HG03469 (cell line): ENCODE measurements at regions not wholly inside any gene's neighbourhood (a gene's known extent, or its start where the extent isn't known, plus 50 kb on each side); places are given as distances from the start of the nearest gene placed in this dataset.
"Not testable (repeated sequence)": the region's sequence is repeated elsewhere in the genome, so short reads cannot be mapped to it uniquely, and the experiment has no call there.

Experiments used
- ATAC-seq: cut with Tn5 transposase; IDR thresholded peaks from one replicate; pipeline ENCODE4 v1.9.1; 2021; ENCODE audit warnings: mild to moderate bottlenecking, moderate library complexity, moderate number of reproducible peaks; ENCODE audit not compliant: unreplicated experiment

DNA sequence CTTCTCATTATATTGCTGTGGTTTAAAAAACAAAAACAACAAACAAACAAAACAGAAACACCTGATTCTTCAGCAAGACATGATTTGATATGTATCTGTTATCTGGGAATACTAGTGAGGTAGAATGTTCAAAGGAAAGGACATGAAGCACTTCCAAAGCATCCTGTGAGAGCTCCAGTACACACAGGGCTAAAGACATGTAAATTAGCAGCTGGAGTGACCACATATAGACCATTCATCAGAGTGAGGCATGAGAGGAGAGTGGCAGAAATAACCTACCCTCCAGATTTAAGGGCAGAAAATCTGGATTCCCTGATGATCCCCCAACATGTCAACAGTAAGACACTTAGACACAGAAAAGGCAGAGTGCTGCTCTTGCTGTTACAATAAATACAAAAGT is 260.5 kb upstream of the CHRM3 start:
- ATAC-seq: no peak

GRCh38 chr1:239125027-239125426 is 261.3 kb upstream of the CHRM3 start:
- no peak for ATAC-seq

DNA sequence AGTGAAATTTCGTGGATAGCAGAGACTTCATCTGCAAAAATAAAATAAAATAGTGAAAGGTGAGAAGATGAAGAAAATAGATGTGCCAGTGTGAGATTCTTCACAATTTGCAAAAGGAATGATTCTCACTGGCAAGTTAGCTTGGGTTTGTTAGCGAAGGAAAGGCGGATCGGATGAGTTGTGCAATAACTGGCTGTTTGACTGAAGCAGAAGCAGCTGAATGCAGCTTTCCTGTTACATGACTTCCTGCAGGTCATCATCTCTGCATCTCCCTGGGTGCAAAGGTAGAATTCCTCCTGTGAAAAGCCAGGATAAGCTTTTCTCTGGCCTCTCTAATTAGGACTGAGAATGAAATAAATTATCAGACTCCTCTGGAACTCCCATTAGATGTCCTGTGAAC is 263.1 kb upstream of the CHRM3 start:
- no peak for ATAC-seq

GRCh38 chr1:239112101-239112935 is 274.1 kb upstream of the CHRM3 start:
- no peak for ATAC-seq

DNA sequence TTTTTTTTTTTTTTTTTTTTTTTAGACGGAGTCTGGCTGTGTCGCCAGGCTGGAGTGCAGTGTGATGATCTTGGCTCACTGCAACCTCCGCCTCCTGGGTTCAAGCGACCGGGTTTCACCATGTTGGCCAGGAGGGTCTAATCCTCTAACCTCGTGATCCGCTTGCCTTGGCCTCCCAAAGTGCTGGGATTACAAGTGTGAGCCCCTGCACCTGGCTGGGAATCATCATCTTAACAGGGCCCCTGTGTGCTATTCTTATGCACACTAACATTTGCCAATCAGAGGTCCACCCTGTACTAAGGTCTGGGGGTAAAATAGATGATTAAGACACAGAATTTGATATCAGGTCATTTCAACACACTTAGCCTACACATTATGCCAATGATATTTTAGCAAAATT is 278.7 kb upstream of the CHRM3 start:
- ATAC-seq: no peak

- not testable (repeated sequence) for ATAC-seq
Measured at GRCh38 chr1:239106689-239107088, 279.7 kb upstream of the CHRM3 start.

- no peak for ATAC-seq
Measured at GRCh38 chr1:239098400-239099037, 287.8 kb upstream of the CHRM3 start.

- no peak for ATAC-seq
Measured at GRCh38 chr1:239091537-239091936, 294.8 kb upstream of the CHRM3 start.

GRCh38 chr1:239084459-239085080 is 301.8 kb upstream of the CHRM3 start:
- ATAC-seq: no peak

GRCh38 chr1:239081947-239082346 is 304.4 kb upstream of the CHRM3 start:
- ATAC-seq: not testable (repeated sequence)

DNA sequence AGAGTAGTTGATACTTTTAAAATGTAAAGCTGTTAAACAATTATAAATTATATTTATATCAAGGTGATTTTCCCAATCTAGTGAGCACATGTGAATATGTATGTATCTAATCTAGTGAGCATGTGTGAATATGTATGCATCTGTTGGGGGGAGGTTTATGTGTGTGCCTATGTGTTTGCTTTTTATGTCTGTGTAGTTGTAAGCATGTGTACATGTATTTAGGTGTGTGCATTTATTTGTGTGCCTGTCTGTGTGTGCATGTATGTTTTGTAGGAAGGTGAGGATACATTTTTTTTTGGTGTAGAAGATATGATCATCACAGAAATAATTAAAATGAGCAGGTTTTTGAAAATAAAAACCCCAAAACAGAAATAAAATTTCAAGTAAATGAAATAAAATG is 318.9 kb upstream of the CHRM3 start:
- ATAC-seq: no peak

- no peak for ATAC-seq
Measured at GRCh38 chr1:239067058-239067457, 319.3 kb upstream of the CHRM3 start.

DNA sequence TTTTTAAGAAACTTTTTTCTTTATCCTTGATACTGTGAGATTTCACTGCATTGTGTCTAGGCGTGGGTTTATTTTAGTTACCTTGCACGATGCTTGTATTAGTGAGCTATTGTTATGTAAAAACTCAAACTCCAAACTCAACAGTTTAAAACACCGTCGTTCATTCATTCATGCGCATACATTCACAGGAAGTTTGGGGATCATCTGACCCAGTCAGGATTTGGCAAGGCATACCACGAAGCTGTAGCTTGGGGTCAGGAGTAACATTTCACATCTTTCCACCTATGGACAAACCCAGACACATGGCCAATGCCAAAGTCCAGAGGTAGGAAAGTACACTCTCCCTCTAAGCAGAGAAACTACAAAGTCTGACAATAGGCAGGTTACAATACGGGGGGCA is 324.6 kb upstream of the CHRM3 start:
- no peak for ATAC-seq

DNA sequence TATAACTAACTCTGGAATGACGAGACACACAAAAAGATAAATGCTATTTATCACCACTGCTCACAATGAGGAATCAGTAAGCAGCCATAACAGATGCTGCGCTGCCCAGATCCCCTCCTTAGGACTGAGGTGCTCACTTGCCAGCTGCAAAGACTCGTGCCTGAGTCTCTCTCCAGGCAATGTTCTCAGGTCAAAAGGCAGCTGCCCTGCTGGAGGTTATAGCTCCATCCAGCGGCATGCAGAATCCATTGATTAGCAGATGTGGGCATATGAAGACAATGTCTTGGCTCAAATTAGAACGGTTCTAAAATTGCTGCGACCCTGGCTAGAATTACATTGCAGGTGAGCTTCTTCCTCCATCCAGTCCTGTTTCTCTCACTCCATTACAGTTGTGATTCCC is 328.2 kb upstream of the CHRM3 start:
- no peak for ATAC-seq

DNA sequence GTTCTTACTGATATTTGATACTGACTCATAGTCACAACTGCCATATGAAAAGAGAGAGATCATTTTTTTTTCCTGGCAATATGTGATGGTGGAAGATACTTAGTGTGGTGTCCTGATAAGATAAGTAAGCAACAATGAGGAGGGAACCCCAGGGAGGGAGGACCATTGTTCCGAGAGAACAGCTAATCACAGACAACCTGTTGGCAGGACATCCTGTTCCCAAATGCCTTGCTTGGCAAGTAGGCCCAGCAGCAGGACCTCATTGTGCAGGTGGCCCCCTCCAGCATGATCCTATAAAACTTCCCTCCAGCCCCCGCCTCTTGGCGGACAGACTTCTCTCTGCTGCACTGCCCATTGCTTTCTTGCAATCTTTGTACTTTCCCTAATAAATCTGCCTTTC is 329.4 kb upstream of the CHRM3 start:
- no peak for ATAC-seq

DNA sequence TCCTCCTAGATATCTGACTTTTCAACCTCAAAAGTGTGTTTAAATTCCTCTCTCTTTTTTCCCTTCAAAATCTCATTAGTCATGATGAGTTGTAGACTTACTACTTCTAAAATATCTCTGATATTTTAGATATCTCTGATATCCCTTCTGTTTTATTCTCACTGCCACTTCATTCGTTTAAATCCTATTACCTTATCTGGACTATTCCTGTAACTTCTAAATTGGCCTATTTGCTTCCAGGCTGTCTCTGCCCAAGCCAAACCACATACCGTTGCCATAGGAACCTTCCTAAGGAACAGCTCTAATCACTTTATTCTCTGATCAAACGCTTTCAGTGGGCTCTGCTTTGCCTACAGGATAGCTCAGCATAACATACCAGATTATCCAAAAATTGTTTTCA is 333.1 kb upstream of the CHRM3 start:
- ATAC-seq: no peak

GRCh38 chr1:239049571-239049970 is 336.8 kb upstream of the CHRM3 start:
- ATAC-seq: no peak

- ATAC-seq: no peak
Measured at GRCh38 chr1:239044829-239045228, 341.5 kb upstream of the CHRM3 start.

GRCh38 chr1:239040523-239040922 is 345.8 kb upstream of the CHRM3 start:
- ATAC-seq: no peak

DNA sequence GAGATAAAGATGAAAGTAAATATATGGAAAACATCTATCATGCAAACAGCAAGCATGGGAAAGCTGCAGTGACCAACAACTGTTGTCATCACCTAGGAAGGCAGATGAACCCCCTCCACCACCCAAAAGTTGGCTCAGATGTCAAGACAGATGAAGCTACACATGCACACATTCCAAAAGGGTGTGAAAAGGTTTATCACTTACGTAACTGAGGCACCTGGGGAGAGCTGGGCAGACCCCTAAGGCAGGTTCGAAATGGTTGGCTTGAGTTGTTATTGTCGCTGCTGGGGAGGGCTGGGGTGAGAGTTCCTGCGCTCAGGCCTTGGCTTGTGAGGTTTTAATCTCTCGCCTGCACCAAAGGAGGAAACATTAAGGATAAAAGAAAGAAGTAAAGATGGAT is 355.1 kb upstream of the CHRM3 start:
- ATAC-seq: no peak

DNA sequence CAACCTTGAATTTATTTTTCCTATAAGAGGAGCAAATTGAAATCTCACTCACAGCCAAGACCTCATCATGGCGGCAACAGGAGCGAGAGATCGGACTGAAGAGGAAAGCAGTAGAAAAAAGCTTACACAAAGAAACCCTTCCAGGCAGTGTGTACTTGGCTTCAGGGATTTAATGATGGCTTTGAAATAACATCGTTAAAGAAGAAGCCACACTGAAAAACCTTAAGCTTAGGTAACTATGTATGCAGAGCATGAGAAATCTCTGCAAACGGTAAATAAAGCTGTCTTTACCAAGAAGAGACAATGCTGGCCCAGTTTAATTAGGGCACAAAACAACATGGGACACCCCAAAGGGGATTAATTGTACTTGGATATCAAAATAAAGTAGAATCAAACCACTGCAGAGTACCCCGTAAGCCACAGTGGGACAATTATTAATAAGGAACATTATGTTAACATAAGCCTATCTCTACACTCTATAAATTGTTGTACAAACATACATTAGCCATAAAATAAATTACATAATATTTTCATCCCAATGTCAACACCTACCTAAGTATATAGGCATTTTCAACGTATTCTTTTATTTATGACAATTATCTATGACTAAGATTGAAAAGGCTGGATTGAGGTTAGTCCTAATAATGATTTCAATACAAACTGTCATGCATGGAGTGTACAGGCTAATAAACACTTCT is 360.2 kb upstream of the CHRM3 start:
- no peak for ATAC-seq
